Activated naive CD4-positive, alpha-beta T cell treated with anti-CD3 and anti-CD28 coated beads, Interleukin-2, amount 10 ng/mL, durations not matched to agents 7 days and 5 days (primary cell): ENCODE measurements at regions not wholly inside any gene's neighbourhood (a gene's known extent, or its start where the extent isn't known, plus 50 kb on each side); places are given as distances from the start of the nearest gene placed in this dataset.

ENCODE experiments used
- CTCF ChIA-PET: fragments of 350-600 bp; sonication (Branson Sonifier 250); formaldehyde crosslinking; loops from one replicate; lab custom pipeline; 2021; ENCODE audit warnings: antibody characterized with exemption; lab: Charles Lee
- DNase-seq: peaks from one replicate; pipeline ENCODE4 v3.0.0-alpha.2; 2020
- H3K27ac Mint-ChIP-seq: one replicate; pipeline ENCODE4 v1.8.0; 2021; ENCODE audit warnings: mild to moderate bottlenecking, moderate library complexity, mixed read lengths
- H3K27me3 Mint-ChIP-seq: one replicate; pipeline ENCODE4 v1.8.0; 2021; ENCODE audit warnings: mild to moderate bottlenecking, mixed read lengths
- H3K36me3 Mint-ChIP-seq: one replicate; pipeline ENCODE4 v1.8.0; 2021; ENCODE audit warnings: mixed read lengths
- H3K4me1 Mint-ChIP-seq: one replicate; pipeline ENCODE4 v1.8.0; 2021; ENCODE audit warnings: mixed read lengths
- H3K4me3 Mint-ChIP-seq: one replicate; pipeline ENCODE4 v1.8.0; 2021; ENCODE audit warnings: mild to moderate bottlenecking, moderate library complexity, mixed read lengths
- H3K9me3 Mint-ChIP-seq: one replicate; pipeline ENCODE4 v1.8.0; 2021; ENCODE audit warnings: mixed read lengths

DNA sequence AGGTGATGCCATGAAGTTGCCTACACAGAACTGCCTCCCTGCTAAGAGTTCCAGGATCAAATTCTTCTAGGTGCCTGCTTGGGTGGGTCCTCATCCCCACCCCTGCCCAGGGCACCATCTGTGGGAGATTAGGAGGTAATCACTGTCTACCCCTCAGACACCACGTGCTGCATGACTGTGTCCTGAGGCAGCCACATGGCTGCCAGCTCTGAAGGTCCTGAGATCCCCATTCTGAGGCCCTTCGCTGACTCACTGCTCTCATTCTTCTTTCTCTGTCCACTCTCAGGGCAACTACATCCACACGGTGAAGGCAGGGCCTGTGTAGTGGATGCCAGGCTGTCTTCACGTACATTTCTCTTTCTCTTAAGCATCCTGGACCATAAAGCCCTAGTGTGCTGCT is 222.9 kb upstream of the ANKRD55 start:
- CTCF ChIA-PET = no interaction called here

DNA sequence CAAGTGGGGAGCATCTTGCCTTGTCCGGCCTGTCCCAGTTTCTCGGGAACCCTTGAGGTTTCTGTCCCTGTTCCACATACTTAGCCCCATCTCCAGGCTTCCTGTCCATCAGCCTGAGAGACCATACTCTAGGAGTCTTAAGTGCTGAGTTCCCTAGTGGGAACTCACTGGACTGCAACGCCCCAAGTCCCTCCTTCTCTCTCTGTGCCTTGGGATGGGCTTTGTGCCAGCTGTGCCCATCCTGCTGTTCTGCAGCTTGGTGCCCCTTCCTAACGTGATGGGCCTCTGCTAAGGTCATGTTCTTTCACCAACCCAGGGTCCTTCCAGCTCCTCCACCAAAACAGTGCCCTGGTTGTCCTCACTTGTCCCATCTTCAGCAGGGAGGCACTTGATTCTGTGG is 222.3 kb upstream of the ANKRD55 start:
- Mint-ChIP-seq H3K27ac (no peak overlapping the region), H3K36me3 (no peaks in the 10 kb centered on the region), H3K9me3 (peaks cover 5% of the 10 kb centered on the region), H3K27me3 (peaks cover 17% of the 10 kb centered on the region), H3K4me1 (peaks cover 14% of the 10 kb centered on the region), H3K4me3 (no peak overlapping the region)
- CTCF ChIA-PET = no interaction called here
- DNase-seq = no peak

More for the DNA sequence above, 222.9 kb upstream of the ANKRD55 start:
- Mint-ChIP-seq H3K4me1 (peaks cover 14% of the 10 kb centered on the region), H3K4me3 (no peak overlapping the region), H3K27ac (no peak overlapping the region), H3K36me3 (no peaks in the 10 kb centered on the region), H3K27me3 (peaks cover 17% of the 10 kb centered on the region), H3K9me3 (peaks cover 5% of the 10 kb centered on the region)
- no peak for DNase-seq

DNA sequence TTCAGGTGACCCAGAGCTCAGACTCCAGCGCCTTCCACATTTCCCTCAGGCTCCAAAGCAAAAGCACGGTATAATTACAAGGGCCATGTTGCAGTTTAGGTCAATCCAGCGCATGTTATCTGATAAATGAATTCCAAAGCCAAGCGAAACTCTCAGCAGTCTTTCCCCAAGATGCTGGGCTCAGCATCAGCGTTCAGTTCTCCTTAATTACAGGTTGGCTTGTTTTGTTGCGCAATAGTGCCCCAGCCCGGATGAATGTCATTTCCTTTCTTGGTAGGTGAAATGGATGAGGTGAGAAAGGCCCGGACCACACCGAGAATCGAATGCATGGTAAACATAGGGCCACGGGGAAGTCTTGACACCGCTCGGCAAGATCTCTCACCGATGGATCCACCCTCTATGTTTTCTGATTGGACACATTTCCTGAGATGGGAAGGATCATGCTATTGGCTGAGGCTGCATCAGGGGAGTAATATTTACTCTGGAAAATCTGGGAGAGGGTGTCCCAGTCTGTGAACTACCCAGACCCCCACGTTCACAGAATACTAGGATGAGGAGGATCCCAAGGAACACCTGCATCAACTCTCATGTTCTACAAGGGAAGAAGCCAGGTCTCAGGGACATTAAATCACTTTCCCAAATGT is 221.2 kb upstream of the ANKRD55 start:
- Mint-ChIP-seq H3K4me1 (peaks cover 14% of the 10 kb centered on the region), H3K9me3 (peaks cover 5% of the 10 kb centered on the region), H3K27ac (no peak overlapping the region), H3K36me3 (no peaks in the 10 kb centered on the region), H3K27me3 (peaks cover 17% of the 10 kb centered on the region), H3K4me3 (no peak overlapping the region)
- peak; percentile 44 for DNase-seq
- CTCF ChIA-PET = no interaction called here

DNA sequence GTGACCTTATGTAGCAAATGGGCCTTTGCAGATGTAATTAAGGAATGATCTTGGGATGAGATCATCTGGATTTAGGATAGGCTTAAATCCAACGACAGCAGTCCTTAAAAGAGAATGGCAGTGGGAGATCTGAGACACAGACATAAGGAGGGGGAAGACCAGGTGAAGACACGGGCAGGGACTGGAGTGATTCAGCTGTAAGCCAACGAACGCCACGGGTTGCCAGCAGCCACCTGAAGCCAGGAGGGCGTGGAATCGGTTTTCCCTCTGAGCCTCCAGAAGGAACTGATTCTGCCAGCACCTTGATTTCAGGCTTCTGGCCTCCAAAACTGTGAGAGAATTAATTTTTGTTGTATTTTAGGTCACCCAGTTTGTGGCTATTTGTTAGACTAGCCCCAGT is 218.6 kb upstream of the ANKRD55 start:
- H3K27me3 Mint-ChIP-seq = peaks cover 13% of the 10 kb centered on the region
- peaks cover 5% of the 10 kb centered on the region for H3K9me3 Mint-ChIP-seq
- H3K4me3 Mint-ChIP-seq = no peak overlapping the region
- H3K36me3 Mint-ChIP-seq = no peaks in the 10 kb centered on the region
- peaks cover 14% of the 10 kb centered on the region for H3K4me1 Mint-ChIP-seq
- no peak for DNase-seq
- no peak overlapping the region for H3K27ac Mint-ChIP-seq
- CTCF ChIA-PET = no interaction called here

DNA sequence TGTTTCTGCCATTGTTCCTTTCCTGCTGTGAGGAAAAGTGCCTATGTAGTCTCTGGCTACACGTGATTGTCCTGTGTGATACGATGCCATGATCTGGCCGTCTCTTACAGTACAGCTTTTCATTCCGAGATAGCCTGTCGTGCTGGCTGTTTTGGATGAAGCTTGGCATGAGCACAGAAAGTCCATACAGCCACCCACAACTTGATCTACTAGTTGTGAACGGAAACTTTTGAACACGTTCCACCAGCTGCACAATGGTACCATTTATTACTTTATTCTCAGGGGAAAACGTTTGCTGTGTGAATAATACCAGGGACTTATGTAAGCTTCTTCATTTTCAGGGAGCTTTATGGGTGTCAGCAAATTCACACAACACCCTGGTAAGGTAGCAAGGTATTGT is 217.6 kb upstream of the ANKRD55 start:
- peaks cover 14% of the 10 kb centered on the region for H3K4me1 Mint-ChIP-seq
- no peak overlapping the region for H3K4me3 Mint-ChIP-seq
- peaks cover 9% of the 10 kb centered on the region for H3K27me3 Mint-ChIP-seq
- H3K27ac Mint-ChIP-seq = no peak overlapping the region
- H3K9me3 Mint-ChIP-seq = peaks cover 5% of the 10 kb centered on the region
- no peak for DNase-seq
- H3K36me3 Mint-ChIP-seq = no peaks in the 10 kb centered on the region
- CTCF ChIA-PET = no interaction called here

DNA sequence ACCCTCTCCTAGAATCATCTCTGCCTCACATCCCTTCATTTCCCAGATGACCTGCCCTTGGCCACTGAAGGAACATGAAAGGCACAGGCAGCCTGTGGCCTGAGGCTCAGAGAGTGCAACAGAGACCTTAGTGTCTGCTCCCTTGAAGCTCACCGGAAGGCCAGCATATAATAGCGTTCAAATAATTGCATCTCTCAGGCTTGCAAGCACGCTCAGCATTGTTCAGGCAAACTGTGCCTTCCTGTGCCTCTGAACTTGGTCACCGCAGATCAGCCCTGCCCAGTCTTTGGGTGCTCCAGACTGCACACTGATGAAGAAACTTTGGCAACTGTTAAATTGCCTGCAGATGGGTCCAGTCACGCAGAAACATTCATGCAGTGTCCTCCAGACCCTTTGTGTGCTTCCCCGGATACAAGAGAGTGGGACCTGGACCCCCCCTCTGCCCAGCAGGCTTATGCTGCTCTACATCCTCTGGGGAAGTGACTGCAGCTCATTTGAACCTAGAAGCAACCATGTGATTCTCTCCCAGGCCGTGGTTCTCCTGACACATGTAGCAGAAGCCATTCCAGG is 216.0 kb upstream of the ANKRD55 start:
- H3K27me3 Mint-ChIP-seq = peaks cover 3% of the 10 kb centered on the region
- H3K27ac Mint-ChIP-seq = no peak overlapping the region
- no peaks in the 10 kb centered on the region for H3K9me3 Mint-ChIP-seq
- H3K4me1 Mint-ChIP-seq = peaks cover 4% of the 10 kb centered on the region
- H3K4me3 Mint-ChIP-seq = no peak overlapping the region
- no peaks in the 10 kb centered on the region for H3K36me3 Mint-ChIP-seq
- CTCF ChIA-PET = no interaction called here
- no peak for DNase-seq

DNA sequence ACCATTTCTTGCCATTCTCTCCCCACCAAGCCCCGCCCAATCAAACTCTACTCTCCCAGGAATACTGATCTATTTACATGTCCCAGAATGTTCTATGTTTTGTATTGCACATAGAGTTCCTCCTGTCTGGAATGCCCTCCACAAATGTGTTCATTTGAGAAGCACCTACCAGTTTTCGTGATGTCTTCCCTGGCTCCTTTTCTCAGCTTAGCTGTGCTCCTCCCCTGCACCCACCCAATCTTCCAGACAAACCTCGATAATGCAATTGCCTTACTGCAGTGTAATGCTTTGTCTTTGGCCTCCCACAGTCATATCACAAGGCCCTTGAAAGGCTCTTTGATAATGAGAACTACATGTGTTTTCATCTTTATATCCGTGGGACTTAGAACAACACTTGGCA is 214.5 kb upstream of the ANKRD55 start:
- CTCF ChIA-PET = interaction anchor here (1.2 kb wide), 1 partner anchor 379 kb away, joined by 3 read pairs; no protein-coding TSS in a partner anchor
- H3K4me1 Mint-ChIP-seq = no peaks in the 10 kb centered on the region
- no peak for DNase-seq
- H3K9me3 Mint-ChIP-seq = no peaks in the 10 kb centered on the region
- H3K27me3 Mint-ChIP-seq = peaks cover 8% of the 10 kb centered on the region
- no peaks in the 10 kb centered on the region for H3K36me3 Mint-ChIP-seq
- H3K27ac Mint-ChIP-seq = no peak overlapping the region
- no peak overlapping the region for H3K4me3 Mint-ChIP-seq

DNA sequence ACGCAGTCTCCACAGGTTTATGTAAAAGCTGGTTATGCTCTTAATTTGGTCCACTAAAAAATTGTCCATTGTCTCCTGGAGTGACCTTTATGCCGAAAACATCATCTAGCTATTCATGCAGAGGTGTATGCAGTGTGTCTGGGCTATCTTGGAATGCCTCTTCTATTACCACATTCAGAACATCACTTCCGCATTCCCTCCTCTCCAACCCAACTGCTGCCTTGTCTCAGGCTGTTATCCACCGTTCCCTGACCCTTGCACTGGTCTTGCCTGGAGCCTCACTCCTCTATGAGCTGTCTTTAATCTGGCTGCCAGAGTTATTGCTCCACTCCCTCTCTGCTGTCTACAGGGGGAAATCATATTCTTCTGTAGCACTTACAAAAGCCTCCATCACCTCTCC is 214.1 kb upstream of the ANKRD55 start:
- Mint-ChIP-seq H3K27ac (no peak overlapping the region), H3K36me3 (no peaks in the 10 kb centered on the region), H3K9me3 (no peaks in the 10 kb centered on the region), H3K4me1 (no peaks in the 10 kb centered on the region), H3K27me3 (peaks cover 8% of the 10 kb centered on the region), H3K4me3 (no peak overlapping the region)
- no peak for DNase-seq
- CTCF ChIA-PET = interaction anchor here (1.1 to 1.2 kb wide), 2 partner anchors 364 to 379 kb away, joined by 3 read pairs; no protein-coding TSS in a partner anchor

DNA sequence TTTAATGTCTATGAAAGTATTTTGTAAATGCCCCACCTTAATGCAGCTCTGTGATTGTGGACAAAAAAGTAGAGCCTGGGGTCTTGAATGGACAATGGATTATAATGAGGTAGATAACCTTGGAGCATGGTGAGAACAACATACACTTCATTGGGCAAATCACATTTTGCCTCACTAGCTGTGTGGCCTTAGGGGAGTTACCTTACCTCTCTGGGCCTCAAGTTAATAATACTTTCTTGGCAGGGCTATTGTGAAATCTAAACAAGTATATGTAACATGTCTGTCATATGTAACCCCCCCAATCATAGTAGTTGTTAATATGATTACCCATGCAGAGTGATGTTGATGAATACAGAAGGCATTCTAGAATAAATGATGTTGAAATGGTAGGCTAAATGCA is 213.6 kb upstream of the ANKRD55 start:
- Mint-ChIP-seq H3K27ac (no peak overlapping the region), H3K9me3 (no peaks in the 10 kb centered on the region), H3K4me1 (no peaks in the 10 kb centered on the region), H3K36me3 (no peaks in the 10 kb centered on the region), H3K27me3 (peaks cover 8% of the 10 kb centered on the region), H3K4me3 (no peak overlapping the region)
- no peak for DNase-seq
- CTCF ChIA-PET = interaction anchor here (1.1 to 1.2 kb wide), 2 partner anchors 364 to 380 kb away, joined by 3 read pairs; no protein-coding TSS in a partner anchor

DNA sequence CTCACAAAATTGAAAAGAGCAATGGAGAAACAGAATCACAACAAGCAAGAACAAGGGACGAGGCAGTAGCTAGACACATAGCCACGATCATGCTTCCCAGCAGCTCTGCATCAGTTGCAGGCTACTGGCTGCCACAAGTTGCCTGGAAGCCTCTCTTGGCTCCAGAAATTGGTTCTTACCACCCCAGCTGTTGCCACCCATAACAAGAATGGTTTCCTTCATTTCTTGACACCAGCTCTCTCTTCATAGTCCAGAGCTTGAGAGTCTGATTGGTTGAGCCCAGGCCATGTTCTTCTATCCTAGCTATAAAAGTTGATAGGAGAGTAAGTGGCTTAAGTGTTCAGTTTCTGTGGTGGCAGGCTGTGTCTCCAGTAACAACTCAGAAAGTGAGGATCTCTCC is 210.7 kb upstream of the ANKRD55 start:
- Mint-ChIP-seq H3K27me3 (peaks cover 8% of the 10 kb centered on the region), H3K9me3 (no peaks in the 10 kb centered on the region), H3K27ac (no peak overlapping the region), H3K4me3 (no peak overlapping the region), H3K36me3 (no peaks in the 10 kb centered on the region), H3K4me1 (no peaks in the 10 kb centered on the region)
- no peak for DNase-seq
- CTCF ChIA-PET = interaction anchor here (0.8 kb wide), 1 partner anchor 173 kb away, joined by 3 read pairs; no protein-coding TSS in a partner anchor

DNA sequence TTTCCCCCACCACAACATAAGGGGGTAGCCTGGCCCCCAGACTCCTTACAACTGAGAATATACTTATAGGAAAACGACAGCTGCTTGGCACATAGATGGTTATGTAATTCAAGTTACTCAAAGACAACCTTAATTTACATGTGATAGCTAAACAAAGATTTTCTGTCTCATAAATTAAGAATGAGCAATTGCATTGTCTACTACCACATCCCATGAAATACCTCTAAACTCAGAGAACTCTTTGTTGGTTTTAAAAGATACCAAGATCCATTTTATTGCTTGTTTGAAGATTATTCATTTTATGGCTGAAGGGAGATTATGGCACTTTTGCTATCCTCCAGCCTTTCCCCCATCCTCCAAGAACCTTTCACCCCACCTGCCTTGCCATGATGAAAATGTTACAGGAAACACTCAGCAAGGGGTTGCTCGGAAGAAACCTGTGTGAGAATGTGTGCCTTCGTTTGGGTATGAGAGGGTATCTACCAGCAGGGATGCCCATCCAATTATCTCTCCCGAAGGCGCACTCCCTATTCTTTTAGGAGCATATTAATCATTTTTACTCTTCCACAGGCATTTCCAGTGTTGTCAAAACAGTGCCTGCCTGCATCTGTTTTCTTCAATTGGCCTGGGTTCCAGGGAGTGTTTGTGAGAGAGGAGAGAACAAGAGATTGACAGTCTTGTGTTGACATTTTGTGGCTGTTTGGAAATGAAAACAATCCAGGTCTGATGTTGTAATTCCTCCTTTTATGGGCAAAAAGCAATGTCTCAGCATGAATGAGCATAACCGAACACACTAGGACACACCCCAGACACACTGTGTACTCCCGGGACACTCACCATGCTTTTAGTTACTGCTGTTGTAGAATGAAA is 208.0 kb upstream of the ANKRD55 start:
- CTCF ChIA-PET = interaction anchor here (0.9 kb wide), 1 partner anchor 397 kb away, joined by 3 read pairs; no protein-coding TSS in a partner anchor
- H3K4me3 Mint-ChIP-seq = no peak overlapping the region
- no peaks in the 10 kb centered on the region for H3K9me3 Mint-ChIP-seq
- no peak overlapping the region for H3K27ac Mint-ChIP-seq
- H3K27me3 Mint-ChIP-seq = peaks cover 8% of the 10 kb centered on the region
- H3K36me3 Mint-ChIP-seq = no peaks in the 10 kb centered on the region
- H3K4me1 Mint-ChIP-seq = peaks cover 5% of the 10 kb centered on the region
- no peak for DNase-seq

DNA sequence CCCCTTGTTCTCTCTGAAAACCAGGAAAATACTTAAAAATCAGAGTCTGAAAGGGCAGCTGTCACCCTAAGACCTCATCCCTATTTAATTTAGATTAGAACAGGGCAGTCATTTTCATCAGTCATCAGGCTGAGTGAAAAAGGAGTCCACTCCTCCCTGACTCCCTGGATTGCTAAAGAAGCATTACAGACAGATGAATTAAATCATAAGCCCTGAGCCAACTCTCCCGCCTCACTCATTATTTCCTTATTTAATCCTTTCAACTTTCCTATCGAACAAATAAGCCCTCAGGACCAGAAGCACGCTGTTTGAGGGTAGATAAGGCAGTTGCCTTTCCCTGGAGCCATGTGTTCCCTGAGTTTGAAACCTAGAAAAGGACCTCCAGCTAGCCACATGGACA is 201.9 kb upstream of the ANKRD55 start:
- peaks cover 5% of the 10 kb centered on the region for H3K4me1 Mint-ChIP-seq
- CTCF ChIA-PET = no interaction called here
- no peaks in the 10 kb centered on the region for H3K27me3 Mint-ChIP-seq
- no peak for DNase-seq
- H3K36me3 Mint-ChIP-seq = no peaks in the 10 kb centered on the region
- no peak overlapping the region for H3K4me3 Mint-ChIP-seq
- H3K27ac Mint-ChIP-seq = no peak overlapping the region
- H3K9me3 Mint-ChIP-seq = peaks cover 7% of the 10 kb centered on the region

DNA sequence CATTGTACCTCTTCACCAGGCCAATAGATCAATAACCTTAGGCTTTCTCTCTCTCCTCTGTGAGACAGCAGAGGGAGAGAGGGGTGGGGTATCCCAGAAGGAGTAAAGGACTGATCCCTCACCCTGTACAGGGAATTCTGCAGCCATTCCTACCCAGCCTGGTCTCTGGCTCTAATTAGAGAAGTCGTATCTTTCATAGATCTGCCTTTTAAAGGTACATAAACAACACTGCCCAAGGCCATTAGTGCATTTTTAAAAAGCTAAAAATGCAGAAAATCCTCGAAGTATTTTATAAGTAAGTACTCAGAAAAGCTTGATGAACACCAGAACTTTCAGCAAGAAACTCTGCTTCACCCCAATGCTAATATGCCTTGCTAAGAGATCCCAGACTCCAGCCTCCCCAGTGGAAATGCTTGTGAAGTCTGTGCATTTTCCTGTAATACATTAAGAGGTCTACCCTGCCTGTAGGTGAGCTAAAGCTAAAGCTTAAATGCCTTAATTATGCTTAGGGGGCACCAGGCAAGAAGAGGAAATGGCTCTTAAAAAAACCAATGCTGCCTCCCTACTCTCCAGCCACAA is 200.0 kb upstream of the ANKRD55 start:
- no peaks in the 10 kb centered on the region for H3K36me3 Mint-ChIP-seq
- H3K4me3 Mint-ChIP-seq = no peak overlapping the region
- H3K27me3 Mint-ChIP-seq = peaks cover 4% of the 10 kb centered on the region
- H3K4me1 Mint-ChIP-seq = peaks cover 5% of the 10 kb centered on the region
- H3K27ac Mint-ChIP-seq = no peak overlapping the region
- peaks cover 7% of the 10 kb centered on the region for H3K9me3 Mint-ChIP-seq
- DNase-seq = no peak
- CTCF ChIA-PET = no interaction called here

DNA sequence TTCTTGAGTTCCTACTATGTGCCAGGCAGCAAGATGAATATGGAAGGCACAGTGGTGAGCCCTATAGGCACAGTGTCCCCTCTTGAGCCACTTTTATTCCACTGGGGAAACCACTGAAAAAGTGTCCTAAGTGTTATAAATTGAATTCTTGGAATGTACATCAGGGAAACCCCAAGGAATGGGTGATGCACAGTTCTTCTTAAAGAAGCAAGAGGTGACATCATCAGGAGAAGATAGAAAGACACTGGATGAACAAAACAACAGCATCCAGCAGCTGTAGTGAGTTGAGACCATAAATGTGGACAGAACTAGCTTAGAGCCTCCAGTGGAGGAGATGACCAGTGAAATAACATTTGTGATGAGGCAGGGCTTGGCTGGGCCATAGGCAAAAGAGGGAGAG is 199.2 kb upstream of the ANKRD55 start:
- peaks cover 8% of the 10 kb centered on the region for H3K27me3 Mint-ChIP-seq
- H3K9me3 Mint-ChIP-seq = peaks cover 7% of the 10 kb centered on the region
- H3K36me3 Mint-ChIP-seq = no peaks in the 10 kb centered on the region
- H3K27ac Mint-ChIP-seq = no peak overlapping the region
- CTCF ChIA-PET = no interaction called here
- DNase-seq = no peak
- H3K4me1 Mint-ChIP-seq = peaks cover 5% of the 10 kb centered on the region
- H3K4me3 Mint-ChIP-seq = no peak overlapping the region
